MM.1S (cell line): ENCODE measurements at regions not wholly inside any gene's neighbourhood (a gene's known extent, or its start where the extent isn't known, plus 50 kb on each side); places are given as distances from the start of the nearest gene placed in this dataset.

ENCODE experiments used
- DNase-seq: peaks from one replicate; pipeline ENCODE4 v3.0.0-alpha.2; 2015
- H2AFZ ChIP-seq: fragments of 300-600 bp; sonication (generic); 2 replicates; pipeline ENCODE4 v1.6.0; 2016; ENCODE audit warnings: antibody characterized with exemption, low read length
- H3F3A ChIP-seq: fragments of 300-600 bp; sonication (generic); 2 replicates; pipeline ENCODE4 v1.6.1; 2016; ENCODE audit warnings: mild to moderate bottlenecking, antibody characterized with exemption, low read length, moderate library complexity, mixed read lengths; ENCODE audit not compliant: insufficient read depth
- H3K27ac ChIP-seq: fragments of 300-600 bp; sonication (generic); 2 replicates; pipeline ENCODE4 v1.5.1; 2016; ENCODE audit warnings: mild to moderate bottlenecking, low read length
- H3K27me3 ChIP-seq: fragments of 300-600 bp; sonication (generic); replicated peaks from 2 replicates; pipeline ENCODE4 v1.6.0; 2016; ENCODE audit warnings: low read length; ENCODE audit not compliant: insufficient read depth
- H3K36me3 ChIP-seq: fragments of 300-600 bp; sonication (generic); replicated peaks from 2 replicates; pipeline ENCODE4 v1.6.1; 2016; ENCODE audit warnings: mild to moderate bottlenecking, low read length, mixed read lengths; ENCODE audit not compliant: insufficient read depth
- H3K4me1 ChIP-seq: fragments of 300-600 bp; sonication (generic); 2 replicates; pipeline ENCODE4 v1.6.1; 2016; ENCODE audit warnings: low read length, mixed read lengths
- H3K4me2 ChIP-seq: fragments of 300-600 bp; sonication (generic); 2 replicates; pipeline ENCODE4 v1.6.0; 2016; ENCODE audit warnings: low read depth, low read length
- H3K4me3 ChIP-seq: fragments of 300-600 bp; sonication (generic); 2 replicates; pipeline ENCODE4 v1.5.1; 2016; ENCODE audit warnings: low read length, mixed read lengths
- H3K79me2 ChIP-seq: fragments of 300-600 bp; sonication (generic); 2 replicates; pipeline ENCODE4 v1.6.1; 2016; ENCODE audit warnings: mixed run types, low read length, mixed read lengths
- H3K9ac ChIP-seq: fragments of 300-600 bp; sonication (generic); 2 replicates; pipeline ENCODE4 v1.6.1; 2016; ENCODE audit warnings: low read length, mixed read lengths
- H3K9me2 ChIP-seq: fragments of 300-600 bp; sonication (generic); replicated peaks from 2 replicates; pipeline ENCODE4 v1.6.1; 2016; ENCODE audit warnings: mild to moderate bottlenecking, low read length, mixed read lengths; ENCODE audit not compliant: insufficient read depth
- H3K9me3 ChIP-seq: fragments of 300-600 bp; sonication (generic); replicated peaks from 2 replicates; pipeline ENCODE4 v1.6.1; 2016; ENCODE audit warnings: mild to moderate bottlenecking, low read length, mixed read lengths; ENCODE audit not compliant: insufficient read depth
- H4K20me1 ChIP-seq: fragments of 300-600 bp; sonication (generic); 2 replicates; pipeline ENCODE4 v1.6.1; 2016; ENCODE audit warnings: mild to moderate bottlenecking, low read length, moderate library complexity, mixed read lengths; ENCODE audit not compliant: insufficient read depth
- EZH2 ChIP-seq: fragments of 300-600 bp; sonication (generic); optimal IDR thresholded peaks from 2 replicates; pipeline ENCODE3; 2017; ENCODE audit warnings: low read depth, mild to moderate bottlenecking, antibody characterized with exemption, low read length, mixed read lengths
- EZH2phosphoT487 ChIP-seq: fragments of 300-600 bp; sonication (generic); IDR thresholded peaks from 2 replicates; pipeline ENCODE4 v1.6.1; 2018; ENCODE audit warnings: antibody characterized with exemption, low read length
- TF ChIP-seq, protein P1 (sequence below): fragments of 300-600 bp; sonication (generic); IDR thresholded peaks from 2 replicates; pipeline ENCODE4 v1.5.1; 2016; ENCODE audit warnings: antibody characterized with exemption, low read length, mixed read lengths

DNA sequence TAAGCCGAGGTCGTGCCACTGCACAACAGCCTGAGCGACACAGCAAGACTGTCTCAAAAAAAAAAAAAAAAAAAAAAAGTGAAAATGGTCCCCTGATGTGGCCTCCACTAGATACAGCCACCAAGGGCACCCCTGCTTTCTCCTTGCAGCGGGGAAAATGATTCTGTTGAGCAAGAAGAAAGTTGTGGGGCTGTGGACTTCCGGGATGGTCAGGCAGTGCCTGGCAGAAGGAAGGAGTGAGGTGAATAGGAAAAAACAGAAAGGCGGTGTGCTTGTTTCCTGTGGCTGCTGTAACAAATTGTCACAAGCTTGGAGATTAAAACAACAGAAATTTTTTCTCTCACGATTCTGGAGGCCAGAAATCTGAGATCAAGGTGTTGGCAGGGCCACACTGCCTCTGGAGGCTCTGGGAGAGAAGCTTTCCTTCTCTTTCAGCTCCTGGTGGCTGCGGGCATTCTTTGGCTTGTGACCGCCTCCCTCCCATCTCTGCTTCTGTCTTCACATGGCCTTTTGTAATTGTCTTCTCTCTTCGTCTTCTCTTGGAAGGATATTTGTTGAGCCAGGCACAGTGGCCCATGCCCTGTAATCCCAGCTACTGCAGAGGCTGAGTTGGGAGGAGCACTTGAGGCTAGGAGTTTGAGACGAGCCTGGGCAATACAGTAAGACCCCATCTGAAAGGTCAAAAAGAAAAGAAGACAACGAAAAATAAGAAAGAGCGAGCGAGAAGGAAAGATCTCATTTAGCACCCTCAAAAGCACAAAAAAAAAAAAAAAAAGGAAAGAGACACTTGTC lies 116.6 kb upstream of the MED13L start:
- H3K4me2 ChIP-seq = no peak overlapping the region
- H4K20me1 ChIP-seq = no peaks in the 10 kb centered on the region
- H3K27ac ChIP-seq = no peak overlapping the region
- no peak overlapping the region for H3K9ac ChIP-seq
- no peaks in the 10 kb centered on the region for H3K9me3 ChIP-seq
- TF ChIP-seq, protein P1, sequence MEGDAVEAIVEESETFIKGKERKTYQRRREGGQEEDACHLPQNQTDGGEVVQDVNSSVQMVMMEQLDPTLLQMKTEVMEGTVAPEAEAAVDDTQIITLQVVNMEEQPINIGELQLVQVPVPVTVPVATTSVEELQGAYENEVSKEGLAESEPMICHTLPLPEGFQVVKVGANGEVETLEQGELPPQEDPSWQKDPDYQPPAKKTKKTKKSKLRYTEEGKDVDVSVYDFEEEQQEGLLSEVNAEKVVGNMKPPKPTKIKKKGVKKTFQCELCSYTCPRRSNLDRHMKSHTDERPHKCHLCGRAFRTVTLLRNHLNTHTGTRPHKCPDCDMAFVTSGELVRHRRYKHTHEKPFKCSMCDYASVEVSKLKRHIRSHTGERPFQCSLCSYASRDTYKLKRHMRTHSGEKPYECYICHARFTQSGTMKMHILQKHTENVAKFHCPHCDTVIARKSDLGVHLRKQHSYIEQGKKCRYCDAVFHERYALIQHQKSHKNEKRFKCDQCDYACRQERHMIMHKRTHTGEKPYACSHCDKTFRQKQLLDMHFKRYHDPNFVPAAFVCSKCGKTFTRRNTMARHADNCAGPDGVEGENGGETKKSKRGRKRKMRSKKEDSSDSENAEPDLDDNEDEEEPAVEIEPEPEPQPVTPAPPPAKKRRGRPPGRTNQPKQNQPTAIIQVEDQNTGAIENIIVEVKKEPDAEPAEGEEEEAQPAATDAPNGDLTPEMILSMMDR = no peak
- TF ChIP-seq EZH2phosphoT487 = no peak
- no peak for TF ChIP-seq EZH2
- no peak for DNase-seq
- H2AFZ ChIP-seq = no peak overlapping the region
- H3K4me3 ChIP-seq = no peak overlapping the region
- H3F3A ChIP-seq = no peaks in the 10 kb centered on the region
- H3K36me3 ChIP-seq = no peaks in the 10 kb centered on the region
- no peaks in the 10 kb centered on the region for H3K4me1 ChIP-seq
- H3K27me3 ChIP-seq = no peaks in the 10 kb centered on the region
- H3K9me2 ChIP-seq = no peaks in the 10 kb centered on the region
- H3K79me2 ChIP-seq = no peaks in the 10 kb centered on the region

DNA sequence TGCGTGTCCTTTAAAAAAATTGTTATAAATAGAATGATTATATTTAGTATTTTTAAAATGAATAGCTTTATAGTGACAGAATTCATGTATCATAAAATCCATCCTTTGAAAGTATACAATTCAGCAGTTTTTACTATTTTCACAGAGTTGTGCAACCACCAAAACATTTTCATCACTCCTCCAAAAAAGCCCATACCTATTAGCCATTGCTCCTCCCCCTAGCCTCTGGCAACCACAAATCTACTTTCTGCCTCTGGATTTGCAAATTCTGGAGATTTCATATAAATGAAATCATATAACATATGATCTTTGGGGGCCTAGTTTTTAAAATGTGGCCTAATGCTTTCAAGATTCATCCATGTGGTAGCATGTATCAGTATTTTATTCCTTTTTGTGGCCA lies 117.9 kb upstream of the MED13L start:
- Histone ChIP-seq H3K9me3 (no peaks in the 10 kb centered on the region), H3K27me3 (no peaks in the 10 kb centered on the region), H3K79me2 (no peaks in the 10 kb centered on the region), H3K9ac (no peak overlapping the region), H3K4me3 (no peak overlapping the region), H3K9me2 (no peaks in the 10 kb centered on the region), H3F3A (no peaks in the 10 kb centered on the region), H4K20me1 (no peaks in the 10 kb centered on the region), H3K27ac (no peak overlapping the region), H3K4me1 (no peaks in the 10 kb centered on the region), H3K36me3 (no peaks in the 10 kb centered on the region), H3K4me2 (no peak overlapping the region), H2AFZ (no peak overlapping the region)
- TF ChIP-seq EZH2phosphoT487 = no peak
- TF ChIP-seq, protein P1 = no peak
- no peak for TF ChIP-seq EZH2
- no peak for DNase-seq

DNA sequence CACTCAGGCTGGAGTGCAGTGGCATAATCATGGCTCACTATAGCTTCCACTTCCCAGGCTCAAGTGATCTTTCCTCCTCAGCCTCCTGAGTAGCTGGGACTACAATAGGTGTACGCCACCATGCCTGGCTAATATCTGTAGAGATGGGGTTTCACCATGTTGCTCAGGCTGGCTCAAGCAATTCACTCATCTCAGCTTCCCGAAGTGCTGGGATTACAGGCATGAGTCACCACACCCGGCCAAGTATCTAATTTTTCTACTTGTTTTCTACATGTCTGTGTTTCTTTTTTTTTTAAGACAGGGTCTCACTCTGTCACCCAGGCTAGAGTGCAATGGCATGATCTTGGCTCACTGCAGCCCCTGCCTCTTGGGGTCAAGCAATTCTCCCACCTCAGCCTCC lies 119.7 kb upstream of the MED13L start:
- H3K27me3 ChIP-seq = no peaks in the 10 kb centered on the region
- no peak overlapping the region for H3K4me3 ChIP-seq
- no peak for TF ChIP-seq EZH2phosphoT487
- TF ChIP-seq, protein P1 = no peak
- TF ChIP-seq EZH2 = no peak
- no peaks in the 10 kb centered on the region for H3K36me3 ChIP-seq
- no peak overlapping the region for H3K4me2 ChIP-seq
- H3K27ac ChIP-seq = no peak overlapping the region
- H3K9me2 ChIP-seq = no peaks in the 10 kb centered on the region
- H3K79me2 ChIP-seq = no peaks in the 10 kb centered on the region
- H3F3A ChIP-seq = no peaks in the 10 kb centered on the region
- H3K9ac ChIP-seq = no peak overlapping the region
- no peaks in the 10 kb centered on the region for H3K9me3 ChIP-seq
- no peak overlapping the region for H2AFZ ChIP-seq
- no peaks in the 10 kb centered on the region for H4K20me1 ChIP-seq
- no peaks in the 10 kb centered on the region for H3K4me1 ChIP-seq
- DNase-seq = no peak
